ENCODE measurements at regions not wholly inside any gene's neighbourhood (a gene's known extent, or its start where the extent isn't known, plus 50 kb on each side); places are given as distances from the start of the nearest gene placed in this dataset.
"Not testable (repeated sequence)": the region's sequence is repeated elsewhere in the genome, so short reads cannot be mapped to it uniquely, and the experiment has no call there.

DNA sequence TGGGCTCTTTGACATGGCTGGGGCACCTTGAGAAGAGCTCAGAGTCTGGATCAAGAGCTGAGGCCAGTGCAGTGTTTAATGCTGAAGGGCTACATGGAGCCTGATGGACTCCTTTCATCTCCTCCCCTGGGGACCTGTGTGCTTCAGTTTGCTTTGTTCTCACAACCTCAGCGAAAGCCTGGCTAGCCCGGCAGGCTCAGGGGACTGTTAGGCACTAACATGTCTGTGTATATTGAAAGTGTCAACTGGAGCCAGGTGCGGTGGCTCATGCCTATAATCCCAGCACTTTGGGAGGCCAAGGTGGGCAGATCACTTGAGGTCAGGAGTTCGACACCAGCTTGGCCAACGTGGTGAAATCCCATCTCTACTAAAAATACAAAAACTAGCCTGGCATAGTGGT is 194.5 kb downstream of the C1orf94 start:
- not testable (repeated sequence) for DNase-seq

DNA sequence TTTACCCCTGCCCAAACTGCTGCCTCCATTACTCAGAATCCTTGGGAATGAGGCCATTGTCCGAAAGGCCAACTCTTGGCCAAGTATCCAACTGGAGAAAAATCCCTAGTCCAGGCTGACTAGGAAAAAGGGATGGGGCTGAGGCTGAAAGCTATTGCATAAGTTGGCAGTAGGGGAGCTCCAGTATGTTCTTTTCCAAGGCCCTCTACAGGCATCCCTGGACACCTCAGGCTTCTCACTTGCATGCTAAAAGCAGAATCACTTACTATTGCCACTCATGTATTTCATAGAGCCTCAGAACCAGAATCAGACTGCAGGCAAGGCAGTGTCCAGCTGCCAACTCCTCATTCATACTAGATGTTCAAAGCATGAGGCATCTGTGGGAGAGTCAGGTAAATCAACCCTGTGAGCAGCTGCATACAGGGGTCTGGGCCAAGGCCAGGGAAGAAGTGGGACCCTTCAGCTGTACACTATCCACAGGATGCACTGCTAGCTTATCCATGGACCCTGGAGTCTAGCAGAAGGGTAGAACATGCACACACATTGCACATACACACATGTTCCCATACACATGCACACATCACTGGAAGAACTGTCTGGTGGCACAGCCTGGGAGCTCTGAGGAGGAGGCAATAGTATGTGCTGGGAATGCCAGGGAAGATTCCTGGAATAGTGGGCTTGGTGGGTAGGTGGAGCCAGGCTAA is 195.3 kb downstream of the C1orf94 start:
- no peak for DNase-seq

DNA sequence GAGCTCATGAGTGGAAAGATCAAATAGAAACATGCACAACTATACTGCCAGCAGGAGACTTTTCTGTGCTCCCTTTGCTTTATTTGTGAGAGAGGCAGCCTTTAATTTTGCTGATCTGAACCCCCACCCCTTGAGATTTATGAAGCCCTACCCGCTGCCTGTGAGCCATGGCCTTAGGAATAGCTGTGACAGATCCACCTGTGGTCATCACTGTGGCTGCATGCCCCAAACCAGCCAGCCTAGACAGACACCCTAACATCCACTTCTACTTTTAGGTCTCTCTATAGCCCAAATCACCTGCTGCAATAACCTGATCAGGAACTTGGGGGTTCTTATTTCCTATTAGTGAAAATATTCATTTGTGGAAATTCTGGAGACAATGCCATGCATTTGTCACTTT is 196.2 kb downstream of the C1orf94 start:
- no peak for DNase-seq

DNA sequence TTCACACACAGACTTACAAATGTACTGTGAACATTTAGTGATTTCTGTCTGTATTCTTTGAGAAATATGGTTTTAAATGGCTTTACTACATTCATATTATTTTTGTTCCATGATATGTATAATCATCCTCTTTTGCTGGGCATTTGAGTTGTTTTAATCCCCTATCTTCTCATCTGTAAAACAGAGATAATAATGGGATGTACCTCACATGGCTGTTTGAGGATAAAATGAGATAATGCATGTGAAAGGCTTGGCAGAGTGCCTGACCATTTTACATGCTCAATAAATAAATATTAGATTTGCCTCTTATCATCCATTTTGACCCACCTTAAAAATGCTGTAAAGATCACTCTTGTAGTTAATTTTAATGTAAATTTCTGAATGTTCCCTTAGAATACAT is 197.2 kb downstream of the C1orf94 start:
- peak; percentile 18 for DNase-seq

DNA sequence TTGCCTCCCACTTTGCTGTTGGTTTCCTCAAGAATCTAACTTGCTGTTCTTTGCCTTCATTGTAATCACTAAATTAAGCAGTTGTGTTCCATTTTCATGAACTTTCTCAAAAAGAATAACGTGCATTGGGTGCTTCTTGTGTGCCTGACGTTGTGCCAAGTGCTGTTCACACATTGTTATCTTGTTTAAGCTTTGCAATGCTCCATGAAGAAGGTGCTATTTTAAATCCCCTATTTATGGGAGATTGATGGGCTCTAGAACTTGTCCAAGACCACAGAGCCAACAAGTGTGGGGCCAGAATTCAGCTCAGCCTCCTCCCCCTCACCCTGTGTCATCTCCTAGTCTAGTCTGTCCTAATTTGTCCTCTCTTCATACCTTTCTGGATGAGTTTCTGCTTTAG is 199.8 kb downstream of the C1orf94 start:
- no peak for DNase-seq

DNA sequence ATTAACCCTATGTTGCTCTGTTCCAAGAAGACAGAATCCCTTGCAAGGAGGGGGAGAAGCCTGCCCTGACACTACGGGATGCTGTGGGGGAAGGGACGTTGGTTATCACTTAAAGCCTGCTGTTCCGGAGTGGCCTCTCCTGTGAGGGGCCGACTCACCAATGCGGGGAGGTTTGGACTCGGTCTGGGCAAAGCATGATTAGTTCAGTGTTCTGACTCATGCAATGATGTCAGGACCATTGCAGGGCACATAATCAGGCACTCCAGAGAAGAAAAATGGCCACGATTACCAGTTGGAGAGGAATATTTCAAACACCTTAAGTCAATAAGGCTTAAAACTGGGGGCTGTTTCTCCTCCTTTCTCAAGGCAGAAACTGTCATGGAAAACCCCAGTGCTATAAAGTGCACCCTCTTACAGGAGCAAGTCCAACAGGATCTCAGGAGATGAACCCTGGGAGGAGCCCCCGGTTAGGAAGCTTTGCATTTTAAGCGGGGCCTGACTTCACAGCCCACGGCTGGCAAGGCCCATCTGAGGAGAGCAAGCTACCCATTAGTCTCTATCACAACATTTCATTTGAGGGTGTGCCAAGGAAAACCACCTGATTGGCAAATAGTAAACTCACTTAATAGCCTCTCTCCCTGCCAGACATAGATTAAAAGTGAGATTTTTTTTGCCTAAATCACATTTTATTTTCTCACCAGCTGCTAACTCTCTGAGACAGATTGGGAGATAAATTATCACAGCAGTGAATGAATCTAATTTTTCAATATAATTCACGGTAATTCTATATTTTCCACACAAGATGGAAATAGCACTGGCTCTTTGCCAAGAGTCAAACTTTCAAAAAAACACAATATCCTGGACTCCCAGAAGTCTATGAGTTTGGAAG is 202.5 kb downstream of the C1orf94 start:
- DNase-seq, result peak; percentile 59

- no peak for DNase-seq
Observed at GRCh38 chr1:34379911-34380310, 203.2 kb downstream of the C1orf94 start.

DNA sequence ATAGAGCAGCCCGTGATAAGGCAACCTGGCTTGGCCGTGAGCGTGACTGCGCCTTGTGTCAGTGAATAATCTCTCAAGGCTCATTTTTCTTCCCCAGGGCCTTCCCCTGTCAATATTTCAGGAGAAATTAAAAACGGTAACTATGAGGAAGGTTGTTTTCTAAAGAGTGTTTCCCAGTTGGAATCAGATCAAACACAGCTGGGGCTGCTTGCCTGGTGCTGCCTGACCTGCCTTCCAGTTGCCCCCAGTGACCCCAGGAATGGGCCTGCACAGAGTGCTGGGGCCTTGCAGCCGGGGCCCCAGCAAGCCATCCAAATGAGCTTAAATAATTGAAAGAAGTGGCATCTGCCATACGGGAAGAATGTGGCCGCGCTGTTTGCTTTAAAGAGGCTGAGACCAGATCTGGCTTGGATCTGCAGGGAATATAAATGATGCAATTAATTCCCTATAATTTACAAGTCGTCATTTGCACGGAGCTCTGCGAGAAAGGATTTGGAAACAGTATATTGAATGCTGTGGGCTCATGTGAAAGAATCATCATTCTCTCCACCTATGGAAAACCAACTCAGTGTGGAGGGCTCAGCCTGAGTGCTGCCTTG is 203.9 kb downstream of the C1orf94 start:
- peak; percentile 9 for DNase-seq

DNA sequence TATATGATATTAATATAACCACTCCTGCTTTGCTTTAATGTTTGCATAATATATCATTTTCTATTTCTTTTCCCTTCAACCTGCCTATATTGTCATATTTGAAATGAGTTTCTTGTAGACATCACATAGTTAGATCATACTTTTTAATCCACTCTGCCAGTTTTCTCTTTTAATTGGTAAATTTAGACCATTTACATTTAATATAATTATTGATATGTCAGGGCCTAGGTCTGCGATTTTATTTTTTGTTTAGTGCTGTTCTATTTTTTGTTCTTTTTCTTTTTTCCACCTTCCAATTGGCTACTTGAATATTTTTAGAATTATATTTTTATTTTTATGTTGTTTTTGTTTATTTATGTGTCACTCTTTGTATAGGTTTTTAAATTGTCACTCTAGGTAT is 213.3 kb downstream of the C1orf94 start:
- no peak for DNase-seq

DNA sequence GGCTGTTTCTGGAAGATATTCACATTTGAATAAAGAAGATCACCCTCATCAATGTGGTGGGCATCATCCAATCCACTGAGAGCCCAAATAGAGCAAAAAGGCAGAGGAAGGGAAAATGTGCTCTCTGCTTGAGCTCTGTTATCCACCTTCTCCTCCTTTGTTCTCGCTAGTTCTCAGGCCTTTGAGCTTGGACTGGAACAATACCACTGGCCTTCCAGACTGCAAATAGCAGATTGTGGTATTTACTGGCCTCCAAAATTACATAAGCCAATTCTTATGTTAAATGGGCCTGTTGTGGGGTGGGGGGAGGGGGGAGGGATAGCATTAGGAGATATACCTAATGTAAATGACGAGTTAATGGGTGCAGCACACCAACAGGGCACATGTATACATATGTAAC is 219.3 kb downstream of the C1orf94 start:
- no peak for DNase-seq

- DNase-seq, result no peak
Observed at GRCh38 chr1:34398241-34398915, 221.7 kb downstream of the C1orf94 start.

DNA sequence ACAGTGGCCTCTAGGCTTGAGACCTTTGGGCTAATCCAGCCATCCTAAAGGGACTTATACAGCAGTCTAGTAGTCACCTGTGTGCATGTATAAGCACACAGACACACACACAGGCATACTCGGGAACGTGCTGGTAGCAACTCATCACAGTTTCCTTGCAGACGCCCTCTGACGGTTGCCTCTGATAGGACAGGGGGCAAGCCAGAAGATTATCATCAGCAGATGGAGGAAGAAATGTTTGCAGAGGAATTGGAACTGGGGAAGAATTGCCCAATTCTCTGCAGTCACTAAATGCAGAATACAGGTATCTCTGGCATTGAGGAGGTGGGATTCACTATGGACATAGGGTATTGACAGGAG is 222.2 kb downstream of the C1orf94 start:
- no peak for DNase-seq

DNA sequence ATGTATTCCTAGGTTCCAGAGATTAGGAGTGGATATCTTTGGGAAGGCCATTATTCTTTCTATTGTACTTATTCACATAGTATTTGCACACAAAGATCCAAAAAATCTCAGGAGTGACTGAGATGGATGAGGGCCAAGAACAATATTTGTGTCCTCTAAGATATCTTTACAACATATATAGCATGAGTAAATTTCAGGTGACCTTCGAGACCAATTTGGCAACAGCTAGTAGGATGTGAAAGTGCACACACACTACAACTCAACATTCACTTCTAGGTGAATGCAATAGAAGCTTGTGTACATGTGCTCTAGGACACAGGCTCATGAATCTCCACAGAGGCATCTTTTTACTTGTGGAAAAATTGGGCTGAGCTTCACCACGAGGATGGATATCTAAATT is 224.0 kb downstream of the C1orf94 start:
- DNase-seq, result no peak

GRCh38 chr1:34403156-34403555 is 226.4 kb downstream of the C1orf94 start:
- no peak for DNase-seq

DNA sequence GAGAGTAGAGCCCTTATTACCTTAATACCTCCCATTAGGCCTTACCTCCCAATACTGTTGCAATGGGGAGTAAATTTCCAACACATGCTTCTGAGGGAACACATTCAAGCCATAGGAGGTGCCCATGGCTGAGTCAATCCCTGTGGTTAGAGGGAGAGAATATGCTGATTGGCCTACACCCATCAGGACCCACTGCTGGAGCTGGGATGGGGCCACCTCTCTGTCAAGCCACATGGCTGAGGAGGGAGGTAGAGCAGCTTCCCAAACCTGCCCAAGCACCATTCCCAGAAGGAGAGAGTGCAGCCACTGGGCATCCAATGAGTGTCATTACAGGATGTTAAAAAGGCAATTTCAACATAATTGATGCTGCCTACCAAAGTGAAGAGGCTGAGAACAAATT is 228.1 kb downstream of the C1orf94 start:
- no peak for DNase-seq

DNA sequence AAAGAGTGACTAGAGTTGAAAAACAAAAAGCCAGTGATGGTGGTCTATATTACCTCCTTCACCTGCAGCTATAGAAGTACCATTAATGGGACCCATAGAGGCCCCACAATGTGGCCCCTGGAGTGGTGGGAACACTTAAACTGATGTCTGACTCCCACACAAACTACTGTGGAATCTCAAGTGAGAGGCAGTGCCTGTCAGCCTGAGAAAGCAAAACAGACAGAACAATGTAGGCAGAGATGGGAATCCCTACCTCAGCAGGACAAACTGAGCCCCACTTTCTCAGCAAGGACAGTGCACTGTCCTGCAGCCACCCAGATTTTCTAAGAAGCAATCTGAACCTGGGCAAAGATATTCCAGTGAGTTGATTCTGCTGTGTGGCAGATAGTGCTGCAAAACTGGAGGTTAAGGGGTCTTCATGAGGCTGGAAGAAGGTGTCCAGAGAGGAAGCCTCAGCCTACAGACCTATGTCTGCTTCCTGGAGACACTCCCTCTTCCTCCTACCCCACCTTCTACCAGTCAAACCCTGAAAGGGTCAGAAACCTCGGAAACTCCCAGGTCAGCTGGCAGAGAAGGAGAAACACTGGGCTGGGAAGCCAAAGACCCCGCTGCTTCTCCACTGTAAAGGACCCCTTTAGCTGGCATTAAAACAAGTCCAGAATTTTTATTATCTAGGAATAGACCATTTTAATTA is 228.7 kb downstream of the C1orf94 start:
- DNase-seq, result no peak

DNA sequence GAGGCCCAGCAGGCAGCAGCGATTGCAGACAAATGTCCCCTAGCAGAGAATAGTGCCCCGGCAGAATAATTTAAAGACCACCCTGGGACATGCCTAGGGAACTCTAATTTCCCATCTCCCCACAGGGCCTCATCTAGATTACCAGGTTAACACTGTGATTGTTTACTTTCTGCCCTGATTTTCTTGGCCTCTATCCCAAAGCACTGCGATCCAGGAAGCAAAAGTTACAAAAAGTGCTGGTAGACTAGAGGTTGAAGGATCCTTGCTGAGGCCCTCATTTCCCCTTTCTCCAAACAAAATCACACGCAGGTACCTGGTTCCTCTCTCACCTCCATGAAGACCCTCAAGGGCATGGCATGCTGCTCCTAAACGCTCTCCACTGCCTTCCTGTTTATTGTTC is 229.7 kb downstream of the C1orf94 start:
- peak; percentile 3 for DNase-seq

- peak; percentile 12 for DNase-seq
Observed at GRCh38 chr1:34406833-34407539, 230.3 kb downstream of the C1orf94 start.

- DNase-seq, result no peak
Observed at GRCh38 chr1:34408011-34408410, 231.3 kb downstream of the C1orf94 start.

- DNase-seq, result no peak
Observed at GRCh38 chr1:34409689-34410229, 233.1 kb downstream of the C1orf94 start.

- no peak for DNase-seq
Observed at GRCh38 chr1:34412598-34413370, 236.1 kb downstream of the C1orf94 start.

Measured in NCI-H2227 treated with DMSO at 0.1 percent for 48 hours (cell line).